Kidney (tissue), 13 donors: ENCODE measurements at regions not wholly inside any gene's neighbourhood (a gene's known extent, or its start where the extent isn't known, plus 50 kb on each side); places are given as distances from the start of the nearest gene placed in this dataset.
A peak's percentile ranks its signal among the peaks of the same experiment; 100 is the strongest.

Experiments used
- DNase-seq, 5 donors: peaks; one replicate each; pipeline ENCODE4 v3.0.0-alpha.2; 2013 to 2020
- FAIRE-seq: peaks from 2 replicates; lab custom pipeline; 2012; peaks lifted over from hg19 to GRCh38; lab: Jason Lieb, UNC
- H3K27ac ChIP-seq, 2 donors: one replicate each; pipeline ENCODE4 v1.7.0; 2013; ENCODE audit warnings: low read depth in 2 of 2, low read length in 2 of 2, inconsistent platforms in 1 of 2
- H3K27me3 ChIP-seq: one replicate; pipeline ENCODE4 v1.7.1; 2013; ENCODE audit warnings: low read length, inconsistent platforms; ENCODE audit not compliant: control insufficient read depth, insufficient read depth
- H3K36me3 ChIP-seq, 3 donors: one replicate each; pipeline versions ENCODE4 v1.7.0 to v1.7.1; 2013; ENCODE audit warnings: low read length in 3 of 3, control low read depth in 1 of 3, inconsistent platforms in 1 of 3; ENCODE audit not compliant: insufficient read depth in 3 of 3, control insufficient read depth in 2 of 3
- H3K4me1 ChIP-seq, 3 donors: one replicate each; pipeline versions ENCODE4 v1.7.0 to v1.7.1; 2013; ENCODE audit warnings: low read length in 3 of 3, inconsistent platforms in 1 of 3, low read depth in 1 of 3; ENCODE audit not compliant: control insufficient read depth in 2 of 3, insufficient read depth in 2 of 3
- H3K4me3 ChIP-seq, 3 donors: one replicate each; pipeline versions ENCODE4 v1.7.0 to v1.8.1; 2013; ENCODE audit warnings: low read length in 3 of 3, control low read depth in 1 of 3, inconsistent platforms in 1 of 3
- H3K9ac ChIP-seq, 3 donors: one replicate each; pipeline versions ENCODE4 v1.7.0 to v1.7.1; 2013; ENCODE audit warnings: low read length in 3 of 3, control low read depth in 1 of 3, inconsistent platforms in 1 of 3
- H3K9me3 ChIP-seq, 3 donors: one replicate each; pipeline versions ENCODE4 v1.7.0 to v1.7.1; 2013; ENCODE audit warnings: low read length in 3 of 3, control low read depth in 1 of 3, inconsistent platforms in 1 of 3; ENCODE audit not compliant: control insufficient read depth in 2 of 3, insufficient read depth in 1 of 3
- CTCF ChIP-seq: IDR thresholded peaks from 3 replicates; pipeline ENCODE4 v1.5.1; 2012; ENCODE audit warnings: mild to moderate bottlenecking, moderate library complexity, borderline replicate concordance; ENCODE audit not compliant: insufficient read depth; ENCODE audit errors: extremely low read depth
- intact Hi-C: fragments of 100-400 bp; cut with DNase I; formaldehyde crosslinking; loops from one replicate; pipeline ENCODE4 v1.11.1; 2022
- donor health status: control.
- donor health status: control.
- donor health status: control.
- donor health status: control.
- donor health status: control.
- donor health status: DM: yes; HTN: yes; CAD: no.
- donor health status: Normal renal cell carcinoma (clear cell type).

- peak overlapping the region in 1 of 2 donors; percentile 57 for H3K27ac ChIP-seq
- intact Hi-C loops, result no loop called here
- TF ChIP-seq CTCF, result no peak
- H3K36me3 ChIP-seq, result no peaks in the 10 kb centered on the region
- H3K9ac ChIP-seq, result no peak overlapping the region
- H3K4me1 ChIP-seq, result peaks cover 3 to 10% (median 5%) of the 10 kb centered on the region in 3 donors
- DNase-seq (peak in 2 of 5 donors; percentile 54 to 77), FAIRE-seq (no peak)
- H3K27me3 ChIP-seq, result no peaks in the 10 kb centered on the region
- no peak overlapping the region for H3K4me3 ChIP-seq
- no peaks in the 10 kb centered on the region for H3K9me3 ChIP-seq
Measured at GRCh38 chr18:45522371-45522770, 92.9 kb upstream of the SLC14A2 start.

DNA sequence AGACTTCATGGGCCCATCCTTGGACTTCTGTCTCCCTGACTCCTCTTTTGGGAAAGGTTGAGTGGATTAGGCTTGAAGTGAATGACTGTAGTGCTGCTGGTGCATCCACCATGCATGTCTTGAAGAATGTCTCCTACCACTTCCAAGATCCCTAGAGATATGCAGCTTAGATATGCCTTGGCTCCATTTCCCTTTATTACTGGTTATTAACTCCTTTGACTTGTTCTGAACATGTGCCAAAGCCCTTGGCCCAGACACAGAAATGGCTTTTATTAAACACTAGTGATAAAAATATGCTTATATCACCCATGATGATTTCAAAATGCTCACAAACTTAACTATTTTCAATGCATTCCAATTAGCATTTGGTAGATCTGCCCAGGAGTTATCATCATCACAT, 90.0 kb upstream of the SLC14A2 start:
- H3K27me3 ChIP-seq, result no peaks in the 10 kb centered on the region
- no peak overlapping the region for H3K4me3 ChIP-seq
- intact Hi-C loops, result no loop called here
- H3K9me3 ChIP-seq, result no peaks in the 10 kb centered on the region
- peaks cover 3 to 10% (median 5%) of the 10 kb centered on the region in 3 donors for H3K4me1 ChIP-seq
- H3K9ac ChIP-seq, result no peak overlapping the region
- no peak overlapping the region for H3K27ac ChIP-seq
- FAIRE-seq (no peak), DNase-seq (no peak)
- H3K36me3 ChIP-seq, result no peaks in the 10 kb centered on the region
- TF ChIP-seq CTCF, result no peak

- H3K4me3 ChIP-seq, result no peak overlapping the region
- no peak for TF ChIP-seq CTCF
- H3K27me3 ChIP-seq, result no peaks in the 10 kb centered on the region
- FAIRE-seq (no peak), DNase-seq (peak in 3 of 5 donors; percentile 37 to 87 (median 68))
- H3K4me1 ChIP-seq, result peaks cover 3 to 10% (median 3%) of the 10 kb centered on the region in 3 donors
- no peaks in the 10 kb centered on the region for H3K9me3 ChIP-seq
- intact Hi-C loops, result no loop called here
- no peak overlapping the region for H3K9ac ChIP-seq
- H3K27ac ChIP-seq, result peak overlapping the region in 1 of 2 donors; percentile 41
- H3K36me3 ChIP-seq, result no peaks in the 10 kb centered on the region
Measured at GRCh38 chr18:45526114-45526841, 89.0 kb upstream of the SLC14A2 start.

- Histone ChIP-seq H3K36me3 (no peaks in the 10 kb centered on the region), H3K9ac (no peak overlapping the region), H3K4me1 (peaks cover 0 to 3% (median under 1%) of the 10 kb centered on the region in 3 donors), H3K27me3 (no peaks in the 10 kb centered on the region), H3K9me3 (no peaks in the 10 kb centered on the region), H3K4me3 (no peak overlapping the region), H3K27ac (no peak overlapping the region)
- no peak for TF ChIP-seq CTCF
- DNase-seq (no peak), FAIRE-seq (no peak)
- intact Hi-C loops, result no loop called here
Measured at GRCh38 chr18:45527891-45528290, 87.4 kb upstream of the SLC14A2 start.
